ENCODE measurements at regions not wholly inside any gene's neighbourhood (a gene's known extent, or its start where the extent isn't known, plus 50 kb on each side); places are given as distances from the start of the nearest gene placed in this dataset.

GRCh38 chr2:145653553-145653952, 1133.6 kb upstream of the ZEB2 start:
- no peaks in the 10 kb centered on the region for H3K9me3 ChIP-seq (ENCODE audit: control insufficient read depth in 5 of 5, low read length in 5 of 5)
- no peak overlapping the region for H3K9ac ChIP-seq (ENCODE audit: low read length in 5 of 5)
- no peaks in the 10 kb centered on the region for H3K4me1 ChIP-seq (ENCODE audit: control insufficient read depth in 5 of 5, insufficient read depth in 5 of 5, low read length in 5 of 5)
- no peak overlapping the region for H3K27ac ChIP-seq (ENCODE audit: low read depth, low read length)
- no peak overlapping the region for H3K4me3 ChIP-seq (ENCODE audit: low read depth in 1 of 5, low read length in 5 of 5)
- no peaks in the 10 kb centered on the region for H3K27me3 ChIP-seq (ENCODE audit: control insufficient read depth in 5 of 5, insufficient read depth in 4 of 5, low read length in 5 of 5)
- H3K36me3 ChIP-seq (ENCODE audit: control insufficient read depth in 5 of 5, insufficient read depth in 5 of 5, low read length in 5 of 5), result no peaks in the 10 kb centered on the region

- H3K9me3 ChIP-seq (ENCODE audit: control insufficient read depth in 5 of 5, low read length in 5 of 5), result no peaks in the 10 kb centered on the region
- H3K36me3 ChIP-seq (ENCODE audit: control insufficient read depth in 5 of 5, insufficient read depth in 5 of 5, low read length in 5 of 5), result no peaks in the 10 kb centered on the region
- no peak overlapping the region for H3K4me3 ChIP-seq (ENCODE audit: low read depth in 1 of 5, low read length in 5 of 5)
- H3K9ac ChIP-seq (ENCODE audit: low read length in 5 of 5), result no peak overlapping the region
- H3K4me1 ChIP-seq (ENCODE audit: control insufficient read depth in 5 of 5, insufficient read depth in 5 of 5, low read length in 5 of 5), result no peaks in the 10 kb centered on the region
- no peak overlapping the region for H3K27ac ChIP-seq (ENCODE audit: low read depth, low read length)
- H3K27me3 ChIP-seq (ENCODE audit: control insufficient read depth in 5 of 5, insufficient read depth in 4 of 5, low read length in 5 of 5), result no peaks in the 10 kb centered on the region
These were observed 1132.9 kb upstream of the ZEB2 start for GRCh38 chr2:145652571-145653545.

GRCh38 chr2:145652036-145652435, 1132.1 kb upstream of the ZEB2 start:
- no peaks in the 10 kb centered on the region for H3K27me3 ChIP-seq (ENCODE audit: control insufficient read depth in 5 of 5, insufficient read depth in 4 of 5, low read length in 5 of 5)
- no peaks in the 10 kb centered on the region for H3K4me1 ChIP-seq (ENCODE audit: control insufficient read depth in 5 of 5, insufficient read depth in 5 of 5, low read length in 5 of 5)
- H3K4me3 ChIP-seq (ENCODE audit: low read depth in 1 of 5, low read length in 5 of 5), result no peak overlapping the region
- no peak overlapping the region for H3K27ac ChIP-seq (ENCODE audit: low read depth, low read length)
- no peaks in the 10 kb centered on the region for H3K9me3 ChIP-seq (ENCODE audit: control insufficient read depth in 5 of 5, low read length in 5 of 5)
- no peaks in the 10 kb centered on the region for H3K36me3 ChIP-seq (ENCODE audit: control insufficient read depth in 5 of 5, insufficient read depth in 5 of 5, low read length in 5 of 5)
- no peak overlapping the region for H3K9ac ChIP-seq (ENCODE audit: low read length in 5 of 5)

GRCh38 chr2:145650226-145650625, 1130.3 kb upstream of the ZEB2 start:
- no peaks in the 10 kb centered on the region for H3K27me3 ChIP-seq (ENCODE audit: control insufficient read depth in 5 of 5, insufficient read depth in 4 of 5, low read length in 5 of 5)
- no peak overlapping the region for H3K27ac ChIP-seq (ENCODE audit: low read depth, low read length)
- no peak overlapping the region for H3K4me3 ChIP-seq (ENCODE audit: low read depth in 1 of 5, low read length in 5 of 5)
- no peak overlapping the region for H3K9ac ChIP-seq (ENCODE audit: low read length in 5 of 5)
- no peaks in the 10 kb centered on the region for H3K9me3 ChIP-seq (ENCODE audit: control insufficient read depth in 5 of 5, low read length in 5 of 5)
- H3K4me1 ChIP-seq (ENCODE audit: control insufficient read depth in 5 of 5, insufficient read depth in 5 of 5, low read length in 5 of 5), result no peaks in the 10 kb centered on the region
- no peaks in the 10 kb centered on the region for H3K36me3 ChIP-seq (ENCODE audit: control insufficient read depth in 5 of 5, insufficient read depth in 5 of 5, low read length in 5 of 5)

- H3K4me1 ChIP-seq (ENCODE audit: control insufficient read depth in 5 of 5, insufficient read depth in 5 of 5, low read length in 5 of 5), result no peaks in the 10 kb centered on the region
- H3K9ac ChIP-seq (ENCODE audit: low read length in 5 of 5), result no peak overlapping the region
- no peaks in the 10 kb centered on the region for H3K27me3 ChIP-seq (ENCODE audit: control insufficient read depth in 5 of 5, insufficient read depth in 4 of 5, low read length in 5 of 5)
- no peak overlapping the region for H3K27ac ChIP-seq (ENCODE audit: low read depth, low read length)
- H3K4me3 ChIP-seq (ENCODE audit: low read depth in 1 of 5, low read length in 5 of 5), result no peak overlapping the region
- no peaks in the 10 kb centered on the region for H3K9me3 ChIP-seq (ENCODE audit: control insufficient read depth in 5 of 5, low read length in 5 of 5)
- H3K36me3 ChIP-seq (ENCODE audit: control insufficient read depth in 5 of 5, insufficient read depth in 5 of 5, low read length in 5 of 5), result no peaks in the 10 kb centered on the region
These were observed 1129.1 kb upstream of the ZEB2 start for GRCh38 chr2:145649061-145649460.

- Histone ChIP-seq H3K4me1 (ENCODE audit: control insufficient read depth in 5 of 5, insufficient read depth in 5 of 5, low read length in 5 of 5) (no peaks in the 10 kb centered on the region), H3K27ac (ENCODE audit: low read depth, low read length) (no peak overlapping the region), H3K4me3 (ENCODE audit: low read depth in 1 of 5, low read length in 5 of 5) (no peak overlapping the region), H3K9me3 (ENCODE audit: control insufficient read depth in 5 of 5, low read length in 5 of 5) (no peaks in the 10 kb centered on the region), H3K27me3 (ENCODE audit: control insufficient read depth in 5 of 5, insufficient read depth in 4 of 5, low read length in 5 of 5) (no peaks in the 10 kb centered on the region), H3K36me3 (ENCODE audit: control insufficient read depth in 5 of 5, insufficient read depth in 5 of 5, low read length in 5 of 5) (no peaks in the 10 kb centered on the region), H3K9ac (ENCODE audit: low read length in 5 of 5) (no peak overlapping the region)
These were observed 1124.9 kb upstream of the ZEB2 start for GRCh38 chr2:145644820-145645302.

- H3K27me3 ChIP-seq (ENCODE audit: control insufficient read depth in 5 of 5, insufficient read depth in 4 of 5, low read length in 5 of 5), result no peaks in the 10 kb centered on the region
- no peak overlapping the region for H3K9ac ChIP-seq (ENCODE audit: low read length in 5 of 5)
- H3K4me1 ChIP-seq (ENCODE audit: control insufficient read depth in 5 of 5, insufficient read depth in 5 of 5, low read length in 5 of 5), result no peaks in the 10 kb centered on the region
- H3K36me3 ChIP-seq (ENCODE audit: control insufficient read depth in 5 of 5, insufficient read depth in 5 of 5, low read length in 5 of 5), result no peaks in the 10 kb centered on the region
- H3K27ac ChIP-seq (ENCODE audit: low read depth, low read length), result no peak overlapping the region
- H3K9me3 ChIP-seq (ENCODE audit: control insufficient read depth in 5 of 5, low read length in 5 of 5), result no peaks in the 10 kb centered on the region
- no peak overlapping the region for H3K4me3 ChIP-seq (ENCODE audit: low read depth in 1 of 5, low read length in 5 of 5)
These were observed 1118.8 kb upstream of the ZEB2 start for GRCh38 chr2:145638675-145639074.

- no peaks in the 10 kb centered on the region for H3K9me3 ChIP-seq (ENCODE audit: control insufficient read depth in 5 of 5, low read length in 5 of 5)
- no peak overlapping the region for H3K9ac ChIP-seq (ENCODE audit: low read length in 5 of 5)
- no peaks in the 10 kb centered on the region for H3K27me3 ChIP-seq (ENCODE audit: control insufficient read depth in 5 of 5, insufficient read depth in 4 of 5, low read length in 5 of 5)
- no peaks in the 10 kb centered on the region for H3K4me1 ChIP-seq (ENCODE audit: control insufficient read depth in 5 of 5, insufficient read depth in 5 of 5, low read length in 5 of 5)
- no peak overlapping the region for H3K27ac ChIP-seq (ENCODE audit: low read depth, low read length)
- no peaks in the 10 kb centered on the region for H3K36me3 ChIP-seq (ENCODE audit: control insufficient read depth in 5 of 5, insufficient read depth in 5 of 5, low read length in 5 of 5)
- no peak overlapping the region for H3K4me3 ChIP-seq (ENCODE audit: low read depth in 1 of 5, low read length in 5 of 5)
These were observed 1115.9 kb upstream of the ZEB2 start for GRCh38 chr2:145635706-145636427.

GRCh38 chr2:145631561-145631960, 1111.6 kb upstream of the ZEB2 start:
- no peaks in the 10 kb centered on the region for H3K27me3 ChIP-seq (ENCODE audit: control insufficient read depth in 5 of 5, insufficient read depth in 4 of 5, low read length in 5 of 5)
- no peak overlapping the region for H3K27ac ChIP-seq (ENCODE audit: low read depth, low read length)
- H3K4me1 ChIP-seq (ENCODE audit: control insufficient read depth in 5 of 5, insufficient read depth in 5 of 5, low read length in 5 of 5), result no peaks in the 10 kb centered on the region
- H3K9me3 ChIP-seq (ENCODE audit: control insufficient read depth in 5 of 5, low read length in 5 of 5), result no peaks in the 10 kb centered on the region
- H3K4me3 ChIP-seq (ENCODE audit: low read depth in 1 of 5, low read length in 5 of 5), result no peak overlapping the region
- no peak overlapping the region for H3K9ac ChIP-seq (ENCODE audit: low read length in 5 of 5)
- no peaks in the 10 kb centered on the region for H3K36me3 ChIP-seq (ENCODE audit: control insufficient read depth in 5 of 5, insufficient read depth in 5 of 5, low read length in 5 of 5)

GRCh38 chr2:145626301-145626700, 1106.4 kb upstream of the ZEB2 start:
- Histone ChIP-seq H3K36me3 (ENCODE audit: control insufficient read depth in 5 of 5, insufficient read depth in 5 of 5, low read length in 5 of 5) (no peaks in the 10 kb centered on the region), H3K9me3 (ENCODE audit: control insufficient read depth in 5 of 5, low read length in 5 of 5) (no peaks in the 10 kb centered on the region), H3K4me1 (ENCODE audit: control insufficient read depth in 5 of 5, insufficient read depth in 5 of 5, low read length in 5 of 5) (no peaks in the 10 kb centered on the region), H3K9ac (ENCODE audit: low read length in 5 of 5) (no peak overlapping the region), H3K4me3 (ENCODE audit: low read depth in 1 of 5, low read length in 5 of 5) (no peak overlapping the region), H3K27ac (ENCODE audit: low read depth, low read length) (no peak overlapping the region), H3K27me3 (ENCODE audit: control insufficient read depth in 5 of 5, insufficient read depth in 4 of 5, low read length in 5 of 5) (no peaks in the 10 kb centered on the region)
